Stimulated activated naive CD8-positive, alpha-beta T cell treated with anti-CD3 and anti-CD28 coated beads, Interleukin-15, amount 100 ng/mL, for 72 hours (primary cell): ENCODE measurements at regions not wholly inside any gene's neighbourhood (a gene's known extent, or its start where the extent isn't known, plus 50 kb on each side); places are given as distances from the start of the nearest gene placed in this dataset.

Experiments used
- ATAC-seq: fragments of 150-1000 bp; cut with Tn5 transposase; 2 replicates; pipeline ENCODE4 v1.10.0; 2021; ENCODE audit warnings: mild to moderate bottlenecking, moderate library complexity
- DNase-seq, 2 donors: peaks; one replicate each; pipeline ENCODE4 v3.0.0; 2021 to 2022
- H3K27ac Mint-ChIP-seq, 2 donors: one replicate each; pipeline ENCODE4 v1.8.0; 2022; ENCODE audit warnings: mild to moderate bottlenecking in 2 of 2, mixed read lengths in 2 of 2, moderate library complexity in 2 of 2
- H3K27me3 Mint-ChIP-seq: one replicate; pipeline ENCODE4 v1.8.0; 2022; ENCODE audit warnings: mixed read lengths
- H3K4me1 Mint-ChIP-seq: one replicate; pipeline ENCODE4 v1.8.0; 2022; ENCODE audit warnings: mild to moderate bottlenecking, mixed read lengths
- H3K4me3 Mint-ChIP-seq, 2 donors: one replicate each; pipeline ENCODE4 v1.8.0; 2022; ENCODE audit warnings: mild to moderate bottlenecking in 2 of 2, mixed read lengths in 2 of 2, moderate library complexity in 1 of 2
- H3K9me3 Mint-ChIP-seq, 2 donors: one replicate each; pipeline ENCODE4 v1.8.0; 2022; ENCODE audit warnings: mixed read lengths in 2 of 2

GRCh38 chr6:101326411-101326810, 67.1 kb upstream of the GRIK2 start:
- Mint-ChIP-seq H3K9me3 (no peaks in the 10 kb centered on the region), H3K4me1 (no peaks in the 10 kb centered on the region), H3K27me3 (no peaks in the 10 kb centered on the region), H3K27ac (no peak overlapping the region), H3K4me3 (no peak overlapping the region)
- DNase-seq (no peak), ATAC-seq (no peak)

DNA sequence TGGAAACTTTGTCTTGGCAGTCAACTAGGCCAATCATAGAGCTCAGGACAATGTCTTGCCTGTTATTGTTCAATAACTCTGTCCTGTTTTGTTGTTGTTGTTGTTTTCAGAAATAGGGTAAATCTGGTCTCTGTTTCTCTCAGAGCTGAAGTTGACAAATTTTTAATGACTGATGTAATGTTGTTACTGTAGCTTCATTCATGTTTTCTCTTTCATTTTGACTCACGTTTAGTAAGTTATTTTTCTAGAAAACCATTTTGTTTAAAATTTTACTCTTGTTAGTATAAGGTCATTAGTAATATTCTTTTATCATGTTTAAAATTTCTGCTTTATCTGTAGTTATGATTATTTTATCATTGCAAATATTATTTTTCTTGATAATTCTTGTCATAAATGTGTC, 51.6 kb upstream of the GRIK2 start:
- H3K27me3 Mint-ChIP-seq: no peaks in the 10 kb centered on the region
- no peaks in the 10 kb centered on the region for H3K4me1 Mint-ChIP-seq
- DNase-seq (no peak), ATAC-seq (no peak)
- no peak overlapping the region for H3K4me3 Mint-ChIP-seq
- peaks cover 11 to 12% of the 10 kb centered on the region in 2 donors for H3K9me3 Mint-ChIP-seq
- peak overlapping the region in 1 of 2 donors; percentile 42 for H3K27ac Mint-ChIP-seq
